A549 (cell line): ENCODE measurements at regions not wholly inside any gene's neighbourhood (a gene's known extent, or its start where the extent isn't known, plus 50 kb on each side); places are given as distances from the start of the nearest gene placed in this dataset.

Source experiments
- CTCF ChIP-seq: fragments of >200 bp; sonication (Bioruptor Twin); formaldehyde crosslinking; IDR thresholded peaks from 3 replicates; pipeline ENCODE4 v1.5.1; 2016
- ELK1 ChIP-seq: fragments of 150-350 bp; IDR thresholded peaks from 2 replicates; pipeline ENCODE4 v1.6.1; 2014; ENCODE audit warnings: low read depth, mild to moderate bottlenecking, low read length
- HMGXB4 ChIP-seq: fragments of 250-450 bp; sonication (Bioruptor Pico); IDR thresholded peaks from 2 replicates; pipeline ENCODE4 v1.5.0; 2021; ENCODE audit warnings: mild to moderate bottlenecking, moderate library complexity, borderline replicate concordance
- MAX ChIP-seq: IDR thresholded peaks from 2 replicates; pipeline ENCODE4 v1.6.1; 2012
- MYC ChIP-seq: IDR thresholded peaks from 2 replicates; pipeline ENCODE4 v1.6.1; 2012; ENCODE audit warnings: mild to moderate bottlenecking, inconsistent platforms, low read length, improper control_type of control experiment, borderline replicate concordance
- POLR2A ChIP-seq: IDR thresholded peaks from 2 replicates; pipeline ENCODE4 v1.6.1; 2012; ENCODE audit warnings: mild to moderate bottlenecking, low read length
- ZFP36 ChIP-seq: fragments of 450-650 bp; IDR thresholded peaks from 2 replicates; pipeline ENCODE4 v1.6.1; 2014; ENCODE audit warnings: borderline replicate concordance; ENCODE audit not compliant: partially characterized antibody

GRCh38 chr1:198003468-198003867 lies 86.3 kb downstream of the LHX9 start:
- TF ChIP-seq CTCF (no peak), MYC (no peak), ELK1 (no peak), POLR2A (no peak), HMGXB4 (CRISPR knock-in tag) (no peak), MAX (no peak), ZFP36 (no peak)
